ENCODE measurements at regions not wholly inside any gene's neighbourhood (a gene's known extent, or its start where the extent isn't known, plus 50 kb on each side); places are given as distances from the start of the nearest gene placed in this dataset.

- Histone ChIP-seq H3K4me2 (ENCODE audit: insufficient read depth, low read length) (peak overlapping the region; percentile 58), H2AFZ (ENCODE audit: low read length) (peak overlapping the region; percentile 36), H3K9me3 (ENCODE audit: low read depth, low read length) (no peaks in the 10 kb centered on the region), H3K4me3 (ENCODE audit: insufficient read depth, low read length) (no peak overlapping the region), H3K79me2 (ENCODE audit: insufficient read depth, low read length) (no peaks in the 10 kb centered on the region), H3K27ac (ENCODE audit: low read depth, low read length) (peak overlapping the region; percentile 98), H4K20me1 (ENCODE audit: insufficient read depth, low read length) (no peaks in the 10 kb centered on the region), H3K4me1 (ENCODE audit: insufficient read depth, low read length) (peaks cover 50% of the 10 kb centered on the region), H3K27me3 (ENCODE audit: insufficient read depth, low read length) (no peaks in the 10 kb centered on the region), H3K36me3 (ENCODE audit: insufficient read depth, low read length) (no peaks in the 10 kb centered on the region)
- no peak for DNase-seq (ENCODE audit: insufficient read length, low spot score, missing footprints)
- TF ChIP-seq CTCF (IDR thresholded peaks at IDR 0.05; ENCODE audit: extremely low read depth, low read depth, low read length), result no peak
Measured at GRCh38 chr3:55201779-55202178, 273.9 kb upstream of the LRTM1 start.

- Histone ChIP-seq H3K4me2 (ENCODE audit: insufficient read depth, low read length) (no peak overlapping the region), H3K9me3 (ENCODE audit: low read depth, low read length) (no peaks in the 10 kb centered on the region), H3K36me3 (ENCODE audit: insufficient read depth, low read length) (no peaks in the 10 kb centered on the region), H3K27ac (ENCODE audit: low read depth, low read length) (peak overlapping the region; percentile 14), H3K27me3 (ENCODE audit: insufficient read depth, low read length) (no peaks in the 10 kb centered on the region), H4K20me1 (ENCODE audit: insufficient read depth, low read length) (no peaks in the 10 kb centered on the region), H3K4me1 (ENCODE audit: insufficient read depth, low read length) (peaks cover 50% of the 10 kb centered on the region), H2AFZ (ENCODE audit: low read length) (no peak overlapping the region), H3K79me2 (ENCODE audit: insufficient read depth, low read length) (no peaks in the 10 kb centered on the region), H3K4me3 (ENCODE audit: insufficient read depth, low read length) (no peak overlapping the region)
- DNase-seq (ENCODE audit: insufficient read length, low spot score, missing footprints), result no peak
- no peak for TF ChIP-seq CTCF (IDR thresholded peaks at IDR 0.05; ENCODE audit: extremely low read depth, low read depth, low read length)
Measured at GRCh38 chr3:55200906-55201305, 273.0 kb upstream of the LRTM1 start.

GRCh38 chr3:55198554-55198953 is 270.7 kb upstream of the LRTM1 start:
- no peak overlapping the region for H2AFZ ChIP-seq (ENCODE audit: low read length)
- H3K36me3 ChIP-seq (ENCODE audit: insufficient read depth, low read length), result no peaks in the 10 kb centered on the region
- no peaks in the 10 kb centered on the region for H3K79me2 ChIP-seq (ENCODE audit: insufficient read depth, low read length)
- H3K4me2 ChIP-seq (ENCODE audit: insufficient read depth, low read length), result no peak overlapping the region
- no peak overlapping the region for H3K4me3 ChIP-seq (ENCODE audit: insufficient read depth, low read length)
- peak; percentile 74 for DNase-seq (ENCODE audit: insufficient read length, low spot score, missing footprints)
- no peaks in the 10 kb centered on the region for H3K27me3 ChIP-seq (ENCODE audit: insufficient read depth, low read length)
- peak overlapping the region; percentile 88 for H3K27ac ChIP-seq (ENCODE audit: low read depth, low read length)
- no peaks in the 10 kb centered on the region for H4K20me1 ChIP-seq (ENCODE audit: insufficient read depth, low read length)
- TF ChIP-seq CTCF (IDR thresholded peaks at IDR 0.05; ENCODE audit: extremely low read depth, low read depth, low read length), result no peak
- no peaks in the 10 kb centered on the region for H3K9me3 ChIP-seq (ENCODE audit: low read depth, low read length)
- peaks cover 37% of the 10 kb centered on the region for H3K4me1 ChIP-seq (ENCODE audit: insufficient read depth, low read length)

GRCh38 chr3:55197021-55197420 is 269.2 kb upstream of the LRTM1 start:
- Histone ChIP-seq H3K4me3 (ENCODE audit: insufficient read depth, low read length) (no peak overlapping the region), H3K36me3 (ENCODE audit: insufficient read depth, low read length) (no peaks in the 10 kb centered on the region), H3K27me3 (ENCODE audit: insufficient read depth, low read length) (no peaks in the 10 kb centered on the region), H3K4me2 (ENCODE audit: insufficient read depth, low read length) (no peak overlapping the region), H3K79me2 (ENCODE audit: insufficient read depth, low read length) (no peaks in the 10 kb centered on the region), H2AFZ (ENCODE audit: low read length) (no peak overlapping the region), H3K9me3 (ENCODE audit: low read depth, low read length) (no peaks in the 10 kb centered on the region), H4K20me1 (ENCODE audit: insufficient read depth, low read length) (no peaks in the 10 kb centered on the region), H3K4me1 (ENCODE audit: insufficient read depth, low read length) (peaks cover 31% of the 10 kb centered on the region), H3K27ac (ENCODE audit: low read depth, low read length) (no peak overlapping the region)
- no peak for TF ChIP-seq CTCF (IDR thresholded peaks at IDR 0.05; ENCODE audit: extremely low read depth, low read depth, low read length)
- no peak for DNase-seq (ENCODE audit: insufficient read length, low spot score, missing footprints)
